ENCODE measurements at regions not wholly inside any gene's neighbourhood (a gene's known extent, or its start where the extent isn't known, plus 50 kb on each side); places are given as distances from the start of the nearest gene placed in this dataset.

- TF ChIP-seq REST (IDR thresholded peaks at IDR 0.05; ENCODE audit: low read depth) (no peak), YY1 (IDR thresholded peaks at IDR 0.05; ENCODE audit: low read depth) (no peak), EP300 (IDR thresholded peaks at IDR 0.05; ENCODE audit: borderline replicate concordance) (no peak), MAX (IDR thresholded peaks at IDR 0.05) (no peak), TEAD4 (IDR thresholded peaks at IDR 0.05) (no peak), USF1 (IDR thresholded peaks at IDR 0.05) (no peak)
Measured at GRCh38 chr4:116055857-116056827, 942.7 kb upstream of the NDST4 start.
